ENCODE measurements at regions not wholly inside any gene's neighbourhood (a gene's known extent, or its start where the extent isn't known, plus 50 kb on each side); places are given as distances from the start of the nearest gene placed in this dataset.
"Not testable (repeated sequence)": the region's sequence is repeated elsewhere in the genome, so short reads cannot be mapped to it uniquely, and the experiment has no call there.

GRCh38 chr7:131625345-131625744 is 68.9 kb upstream of the PODXL start:
- H3K23ac ChIP-seq (ENCODE audit: low read depth, low read length); ATAC-seq (ENCODE audit: low read depth); H4K5ac ChIP-seq (ENCODE audit: low read depth, low read length); H3K79me1 ChIP-seq (ENCODE audit: low read depth in 1 of 2, low read length in 2 of 2); H3K36me3 ChIP-seq (ENCODE audit: control insufficient read depth, insufficient read depth, low read length); H2BK15ac ChIP-seq (ENCODE audit: low read depth, low read length); H3K27ac ChIP-seq (ENCODE audit: insufficient read depth, low read length); H3K56ac ChIP-seq (ENCODE audit: extremely low read depth, insufficient read depth, low read length); H3K9ac ChIP-seq (ENCODE audit: low read depth, low read length); intact Hi-C loops (cut with micrococcal nuclease); POLR2A ChIA-PET (ENCODE audit: unreplicated experiment); H3K4me3 ChIP-seq (ENCODE audit: insufficient read depth, low read depth, low read length); H3K18ac ChIP-seq (ENCODE audit: low read depth, low read length); H3K9me3 ChIP-seq (ENCODE audit: control insufficient read depth, insufficient read depth, low read length); dilution Hi-C loops (cut with HindIII; ENCODE audit: low sequenced_read_pairs, unreplicated experiment); H4K91ac ChIP-seq (ENCODE audit: insufficient read depth, low read depth, low read length); H3K4me2 ChIP-seq (ENCODE audit: low read depth, low read length); H4K20me1 ChIP-seq (ENCODE audit: insufficient read depth, low read length); DNase-seq; H2AK9ac ChIP-seq (replicated peaks; ENCODE audit: low read depth, low read length, poor library complexity); H3K27me3 ChIP-seq (ENCODE audit: control insufficient read depth, insufficient read depth, low read length); BruUV-seq (replicated peaks); in situ Hi-C loops (cut with MboI; ENCODE audit: low sequenced_read_pairs): not testable (repeated sequence)
- H4K8ac ChIP-seq (ENCODE audit: low read depth in 2 of 2, low read length in 2 of 2), result peak overlapping the region in 1 of 2 experiments; percentile 9; a peak in 2 of 4 replicates
- H2BK20ac ChIP-seq (ENCODE audit: low read depth, low read length), result peak overlapping the region; percentile 75; the same call in 1 of the 2 replicates
- peaks cover 39% of the 10 kb centered on the region for H3K9me1 ChIP-seq (ENCODE audit: insufficient read depth, low read length)
- H3K14ac ChIP-seq (replicated peaks; ENCODE audit: low read depth, low read length), result 0 out of 2 replicates have a peak overlapping the region, but pooled peaks have one; percentile 51
- CTCF ChIA-PET, result interaction anchor here (0.6 to 1.6 kb wide), 5 partner anchors 9 to 344 kb away, joined by 3 to 5 read pairs (median 3); no protein-coding TSS in a partner anchor
- peak overlapping the region; percentile 12 for H2BK5ac ChIP-seq (ENCODE audit: low read depth, low read length, poor library complexity, severe bottlenecking)
- peak overlapping the region; percentile 23; the same call in 1 of the 2 replicates for H2AK5ac ChIP-seq (ENCODE audit: low read depth, low read length)
- H2AFZ ChIP-seq (replicated peaks; ENCODE audit: low read length, poor library complexity), result peak overlapping the region; percentile 88
- WGBS, 2 experiments (ENCODE audit: extremely low coverage in 2 of 2, insufficient read length in 1 of 2), result 100% methylated on average over 1 of the region's 9 CpGs; no CpG with 5 or more reads in 1 of the 2 experiments
- H3K4me1 ChIP-seq (ENCODE audit: control insufficient read depth, insufficient read depth, low read length), result peaks cover 27% of the 10 kb centered on the region
- TF ChIP-seq MAFK (IDR thresholded peaks at IDR 0.05; ENCODE audit: low read depth, low read length), result peak; percentile 67
- H3K4ac ChIP-seq (ENCODE audit: low read depth, low read length), result peak overlapping the region; percentile 62
- peak overlapping the region; percentile 74 for H2BK120ac ChIP-seq (ENCODE audit: low read depth, low read length)

Measured in IMR-90 (cell line).